Neural cell (in vitro differentiated cells): ENCODE measurements at regions not wholly inside any gene's neighbourhood (a gene's known extent, or its start where the extent isn't known, plus 50 kb on each side); places are given as distances from the start of the nearest gene placed in this dataset.

Experiments used
- H2AFZ ChIP-seq: fragments of 200-600, 300-800 bp; sonication (generic), shearing (Covaris generic); 2 replicates; pipeline ENCODE4 v1.6.0; 2014; ENCODE audit warnings: low read depth, mild to moderate bottlenecking, antibody characterized with exemption, low read length, moderate library complexity
- H3F3A ChIP-seq: fragments of 200-600 bp; shearing (Covaris generic); 2 replicates; pipeline ENCODE4 v1.6.1; 2016; ENCODE audit warnings: mild to moderate bottlenecking, moderate library complexity, mixed read lengths, antibody characterized with exemption, low read length; ENCODE audit not compliant: insufficient read depth, poor library complexity, severe bottlenecking
- H3K27ac ChIP-seq: fragments of 200-600, 300-800 bp; sonication (generic), shearing (Covaris generic); 2 replicates; pipeline ENCODE4 v1.5.1; 2014; ENCODE audit warnings: mild to moderate bottlenecking, low read length, moderate library complexity
- H3K27me3 ChIP-seq: fragments of 300-800, 200-600 bp; sonication (generic), shearing (Covaris generic); 2 replicates; pipeline ENCODE4 v1.6.0; 2014; ENCODE audit warnings: mild to moderate bottlenecking, low read depth, low read length, moderate library complexity; ENCODE audit not compliant: insufficient read depth
- H3K36me3 ChIP-seq: fragments of 300-800, 200-600 bp; sonication (generic), shearing (Covaris generic); 2 replicates; pipeline ENCODE4 v1.5.1; 2014; ENCODE audit warnings: mild to moderate bottlenecking, antibody characterized with exemption, low read length, moderate library complexity; ENCODE audit not compliant: insufficient read depth
- H3K4me2 ChIP-seq: fragments of 300-800, 200-600 bp; sonication (generic), shearing (Covaris generic); 2 replicates; pipeline ENCODE4 v1.6.0; 2014; ENCODE audit warnings: mild to moderate bottlenecking, low read length
- H3K4me3 ChIP-seq: fragments of 300-800, 200-600 bp; sonication (generic), shearing (Covaris generic); 2 replicates; pipeline ENCODE4 v1.5.1; 2014; ENCODE audit warnings: mild to moderate bottlenecking, low read length, moderate library complexity
- H3K79me2 ChIP-seq: fragments of 200-600 bp; shearing (Covaris generic); replicated peaks from 2 replicates; pipeline ENCODE4 v1.6.0; 2014; ENCODE audit warnings: mild to moderate bottlenecking, low read length, moderate library complexity; ENCODE audit not compliant: insufficient read depth
- H3K9ac ChIP-seq: fragments of 300-800, 200-600 bp; sonication (generic), shearing (Covaris generic); 2 replicates; pipeline ENCODE4 v1.6.1; 2016; ENCODE audit warnings: mild to moderate bottlenecking, low read length, mixed read lengths
- H3K9me2 ChIP-seq: fragments of 200-600 bp; shearing (Covaris generic); 2 replicates; pipeline ENCODE4 v1.6.1; 2016; ENCODE audit warnings: mild to moderate bottlenecking, low read length, mixed read lengths; ENCODE audit not compliant: insufficient read depth
- H3K9me3 ChIP-seq: fragments of 200-600, 300-800 bp; sonication (generic), shearing (Covaris generic); 2 replicates; pipeline ENCODE4 v1.6.1; 2016; ENCODE audit warnings: mild to moderate bottlenecking, mixed run types, low read length, moderate library complexity, mixed read lengths
- H4K20me1 ChIP-seq: fragments of 200-600 bp; shearing (Covaris generic); 2 replicates; pipeline ENCODE4 v1.6.1; 2016; ENCODE audit warnings: mild to moderate bottlenecking, mixed run types; ENCODE audit not compliant: insufficient read depth
- EP300 ChIP-seq: fragments of 450-650 bp; conservative IDR thresholded peaks from 2 replicates; pipeline ENCODE4 v1.6.1; 2014; ENCODE audit warnings: antibody characterized with exemption, mild to moderate bottlenecking, moderate library complexity; ENCODE audit not compliant: poor library complexity, severe bottlenecking
- EZH2 ChIP-seq: fragments of 200-600, 300-800 bp; shearing (Covaris generic), sonication (generic); IDR thresholded peaks from 2 replicates; pipeline ENCODE4 v1.6.1; 2014; ENCODE audit warnings: antibody characterized with exemption, low read length, borderline replicate concordance, mild to moderate bottlenecking; ENCODE audit not compliant: insufficient read depth, poor library complexity, severe bottlenecking
- MXI1 ChIP-seq: fragments of 450-650 bp; conservative IDR thresholded peaks from 2 replicates; pipeline ENCODE4 v1.6.1; 2014; ENCODE audit warnings: antibody characterized with exemption, mild to moderate bottlenecking; ENCODE audit not compliant: poor library complexity, severe bottlenecking
- POLR2AphosphoS5 ChIP-seq: IDR thresholded peaks from 2 replicates; pipeline ENCODE4 v1.6.1; 2012
- RAD21 ChIP-seq: fragments of 450-650 bp; conservative IDR thresholded peaks from 2 replicates; pipeline ENCODE4 v1.6.1; 2014; ENCODE audit warnings: antibody characterized with exemption, mild to moderate bottlenecking, moderate library complexity
- SMC3 ChIP-seq: fragments of 450-650 bp; conservative IDR thresholded peaks from 2 replicates; pipeline ENCODE4 v1.6.1; 2014; ENCODE audit warnings: antibody characterized with exemption, mild to moderate bottlenecking, moderate library complexity; ENCODE audit not compliant: poor library complexity
- TAF1 ChIP-seq: IDR thresholded peaks from 2 replicates; pipeline ENCODE4 v1.6.1; 2012; ENCODE audit warnings: low read depth
- TF ChIP-seq, protein P1 (sequence below): IDR thresholded peaks from 2 replicates; pipeline ENCODE4 v1.6.1; 2012; ENCODE audit warnings: borderline replicate concordance
- TF ChIP-seq, protein P2 (sequence below): fragments of 450-650 bp; IDR thresholded peaks from 2 replicates; pipeline ENCODE4 v1.5.1; 2014; ENCODE audit warnings: antibody characterized with exemption, mild to moderate bottlenecking, moderate library complexity; ENCODE audit not compliant: poor library complexity, severe bottlenecking

DNA sequence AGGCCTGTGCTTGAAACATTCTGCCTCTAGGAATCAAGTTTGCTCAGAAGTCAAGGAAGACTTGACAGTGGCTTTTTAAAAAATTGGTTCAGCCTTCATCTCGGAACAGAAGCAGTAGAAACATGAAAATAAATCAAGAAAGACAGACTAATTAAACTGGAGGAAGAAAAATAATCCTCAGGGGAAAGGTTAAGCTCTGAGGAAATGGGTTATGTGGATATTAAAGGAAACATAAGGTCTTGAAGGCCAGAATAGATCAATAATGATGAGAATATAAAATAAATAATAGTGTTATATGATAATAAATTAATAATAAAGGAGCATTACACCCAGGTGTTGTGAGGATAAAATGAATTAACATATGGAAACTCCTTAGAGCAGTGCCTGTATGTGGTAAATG, 121.7 kb downstream of the GPR63 start:
- Histone ChIP-seq H3K4me2 (no peak overlapping the region), H3K36me3 (no peaks in the 10 kb centered on the region), H3K27me3 (no peaks in the 10 kb centered on the region), H3K4me3 (no peak overlapping the region), H4K20me1 (no peaks in the 10 kb centered on the region), H3K9me2 (no peaks in the 10 kb centered on the region), H3K79me2 (no peaks in the 10 kb centered on the region), H3F3A (no peaks in the 10 kb centered on the region), H3K27ac (no peak overlapping the region), H3K9me3 (no peaks in the 10 kb centered on the region), H3K9ac (no peak overlapping the region), H2AFZ (no peak overlapping the region)
- TF ChIP-seq EP300 (no peak), POLR2AphosphoS5 (no peak), EZH2 (no peak), RAD21 (no peak), SMC3 (no peak), TAF1 (no peak), MXI1 (no peak)
- TF ChIP-seq, protein P1, sequence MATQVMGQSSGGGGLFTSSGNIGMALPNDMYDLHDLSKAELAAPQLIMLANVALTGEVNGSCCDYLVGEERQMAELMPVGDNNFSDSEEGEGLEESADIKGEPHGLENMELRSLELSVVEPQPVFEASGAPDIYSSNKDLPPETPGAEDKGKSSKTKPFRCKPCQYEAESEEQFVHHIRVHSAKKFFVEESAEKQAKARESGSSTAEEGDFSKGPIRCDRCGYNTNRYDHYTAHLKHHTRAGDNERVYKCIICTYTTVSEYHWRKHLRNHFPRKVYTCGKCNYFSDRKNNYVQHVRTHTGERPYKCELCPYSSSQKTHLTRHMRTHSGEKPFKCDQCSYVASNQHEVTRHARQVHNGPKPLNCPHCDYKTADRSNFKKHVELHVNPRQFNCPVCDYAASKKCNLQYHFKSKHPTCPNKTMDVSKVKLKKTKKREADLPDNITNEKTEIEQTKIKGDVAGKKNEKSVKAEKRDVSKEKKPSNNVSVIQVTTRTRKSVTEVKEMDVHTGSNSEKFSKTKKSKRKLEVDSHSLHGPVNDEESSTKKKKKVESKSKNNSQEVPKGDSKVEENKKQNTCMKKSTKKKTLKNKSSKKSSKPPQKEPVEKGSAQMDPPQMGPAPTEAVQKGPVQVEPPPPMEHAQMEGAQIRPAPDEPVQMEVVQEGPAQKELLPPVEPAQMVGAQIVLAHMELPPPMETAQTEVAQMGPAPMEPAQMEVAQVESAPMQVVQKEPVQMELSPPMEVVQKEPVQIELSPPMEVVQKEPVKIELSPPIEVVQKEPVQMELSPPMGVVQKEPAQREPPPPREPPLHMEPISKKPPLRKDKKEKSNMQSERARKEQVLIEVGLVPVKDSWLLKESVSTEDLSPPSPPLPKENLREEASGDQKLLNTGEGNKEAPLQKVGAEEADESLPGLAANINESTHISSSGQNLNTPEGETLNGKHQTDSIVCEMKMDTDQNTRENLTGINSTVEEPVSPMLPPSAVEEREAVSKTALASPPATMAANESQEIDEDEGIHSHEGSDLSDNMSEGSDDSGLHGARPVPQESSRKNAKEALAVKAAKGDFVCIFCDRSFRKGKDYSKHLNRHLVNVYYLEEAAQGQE, result no peak
- TF ChIP-seq, protein P2, sequence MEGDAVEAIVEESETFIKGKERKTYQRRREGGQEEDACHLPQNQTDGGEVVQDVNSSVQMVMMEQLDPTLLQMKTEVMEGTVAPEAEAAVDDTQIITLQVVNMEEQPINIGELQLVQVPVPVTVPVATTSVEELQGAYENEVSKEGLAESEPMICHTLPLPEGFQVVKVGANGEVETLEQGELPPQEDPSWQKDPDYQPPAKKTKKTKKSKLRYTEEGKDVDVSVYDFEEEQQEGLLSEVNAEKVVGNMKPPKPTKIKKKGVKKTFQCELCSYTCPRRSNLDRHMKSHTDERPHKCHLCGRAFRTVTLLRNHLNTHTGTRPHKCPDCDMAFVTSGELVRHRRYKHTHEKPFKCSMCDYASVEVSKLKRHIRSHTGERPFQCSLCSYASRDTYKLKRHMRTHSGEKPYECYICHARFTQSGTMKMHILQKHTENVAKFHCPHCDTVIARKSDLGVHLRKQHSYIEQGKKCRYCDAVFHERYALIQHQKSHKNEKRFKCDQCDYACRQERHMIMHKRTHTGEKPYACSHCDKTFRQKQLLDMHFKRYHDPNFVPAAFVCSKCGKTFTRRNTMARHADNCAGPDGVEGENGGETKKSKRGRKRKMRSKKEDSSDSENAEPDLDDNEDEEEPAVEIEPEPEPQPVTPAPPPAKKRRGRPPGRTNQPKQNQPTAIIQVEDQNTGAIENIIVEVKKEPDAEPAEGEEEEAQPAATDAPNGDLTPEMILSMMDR, result no peak

DNA sequence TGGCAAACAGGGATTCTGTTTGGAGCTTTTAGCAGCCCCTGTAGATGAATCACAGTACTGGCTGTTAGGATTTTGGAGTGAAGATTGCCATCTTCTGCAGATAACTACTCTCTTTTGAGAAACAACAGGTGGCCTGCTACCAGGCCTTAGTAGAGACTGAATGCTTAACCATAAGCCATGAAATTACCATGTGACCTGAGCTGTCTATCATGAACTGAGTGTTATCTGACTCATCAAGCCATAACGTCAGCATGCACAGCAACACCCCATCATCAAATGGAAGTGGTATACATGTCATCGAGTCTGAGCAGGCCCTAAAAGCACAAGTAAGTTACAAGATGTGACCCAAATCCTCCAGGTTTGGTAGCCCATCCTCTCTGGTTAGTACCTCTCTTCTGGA, 132.6 kb downstream of the GPR63 start:
- H2AFZ ChIP-seq, result no peak overlapping the region
- no peak overlapping the region for H3K27ac ChIP-seq
- H3K4me3 ChIP-seq, result no peak overlapping the region

More for the DNA sequence above, 132.6 kb downstream of the GPR63 start:
- H3F3A ChIP-seq, result no peaks in the 10 kb centered on the region
- H3K27me3 ChIP-seq, result no peaks in the 10 kb centered on the region
- TF ChIP-seq MXI1, result no peak
- no peak for TF ChIP-seq POLR2AphosphoS5
- no peak for TF ChIP-seq SMC3
- TF ChIP-seq, protein P1, result no peak
- no peak for TF ChIP-seq TAF1
- no peak for TF ChIP-seq EZH2
- TF ChIP-seq, protein P2, result no peak
- TF ChIP-seq EP300, result no peak
- no peak for TF ChIP-seq RAD21
- no peak overlapping the region for H3K4me2 ChIP-seq
- no peaks in the 10 kb centered on the region for H3K9me2 ChIP-seq
- no peak overlapping the region for H3K9ac ChIP-seq
- H4K20me1 ChIP-seq, result no peaks in the 10 kb centered on the region
- no peaks in the 10 kb centered on the region for H3K9me3 ChIP-seq
- no peaks in the 10 kb centered on the region for H3K79me2 ChIP-seq
- H3K36me3 ChIP-seq, result no peaks in the 10 kb centered on the region
